ENCODE measurements at regions not wholly inside any gene's neighbourhood (a gene's known extent, or its start where the extent isn't known, plus 50 kb on each side); places are given as distances from the start of the nearest gene placed in this dataset.

DNA sequence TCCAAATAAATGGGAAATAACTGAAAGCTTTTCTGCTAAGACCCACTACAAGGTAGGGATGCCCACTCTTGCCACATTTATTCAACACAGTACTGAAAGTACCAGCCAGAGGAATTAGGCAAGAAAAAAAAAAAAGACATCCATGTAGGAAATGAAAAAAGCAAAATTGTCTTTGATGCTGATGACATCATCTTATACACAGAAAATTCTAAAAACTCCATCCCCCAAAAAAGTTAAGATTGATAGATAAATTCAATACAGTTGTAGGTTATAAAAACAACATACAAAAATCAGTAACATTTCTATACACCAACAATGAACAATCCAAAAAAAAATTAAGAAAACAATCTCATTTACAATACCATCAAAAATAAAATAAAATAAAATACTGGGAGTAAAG, 330.4 kb downstream of the RBM26 start:
- TF ChIP-seq ZNF223 (tag by site-specific recombination; IDR thresholded peaks at IDR 0.05) (no peak), CTCF (tag by site-specific recombination; IDR thresholded peaks at IDR 0.05) (no peak), ZFP37 (tag by site-specific recombination; IDR thresholded peaks at IDR 0.05) (no peak), ZNF341 (tag by site-specific recombination; IDR thresholded peaks at IDR 0.05; ENCODE audit: low read depth) (no peak)
- TF ChIP-seq, protein P1, sequence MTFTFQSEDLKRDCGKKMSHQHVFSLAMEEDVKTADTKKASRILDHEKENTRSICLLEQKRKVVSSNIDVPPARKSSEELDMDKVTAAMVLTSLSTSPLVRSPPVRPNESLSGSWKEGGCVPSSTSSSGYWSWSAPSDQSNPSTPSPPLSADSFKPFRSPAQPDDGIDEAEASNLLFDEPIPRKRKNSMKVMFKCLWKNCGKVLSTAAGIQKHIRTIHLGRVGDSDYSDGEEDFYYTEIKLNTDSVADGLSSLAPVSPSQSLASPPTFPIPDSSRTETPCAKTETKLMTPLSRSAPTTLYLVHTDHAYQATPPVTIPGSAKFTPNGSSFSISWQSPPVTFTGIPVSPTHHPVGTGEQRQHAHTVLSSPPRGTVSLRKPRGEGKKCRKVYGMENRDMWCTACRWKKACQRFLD (tag by site-specific recombination; IDR thresholded peaks at IDR 0.05), result no peak
